CD4-positive, CD25-positive, alpha-beta regulatory T cell (primary cell): ENCODE measurements at regions not wholly inside any gene's neighbourhood (a gene's known extent, or its start where the extent isn't known, plus 50 kb on each side); places are given as distances from the start of the nearest gene placed in this dataset.
"Not testable (repeated sequence)": the region's sequence is repeated elsewhere in the genome, so short reads cannot be mapped to it uniquely, and the experiment has no call there.

Experiments
- ATAC-seq, 2 donors: fragments of 150-1000 bp; cut with Tn5 transposase; one replicate each; pipeline ENCODE4 v1.10.0; 2021; ENCODE audit warnings: low read depth in 2 of 2, moderate number of reproducible peaks in 2 of 2, moderate library complexity in 1 of 2
- DNase-seq, 3 donors: peaks; one replicate each; pipeline versions ENCODE4 v3.0.0 to v3.0.0-alpha.2; 2012 to 2022; ENCODE audit warnings: mixed read lengths in 1 of 3
- H3K27ac ChIP-seq: one replicate; pipeline ENCODE4 v1.7.0; 2013; ENCODE audit warnings: mild to moderate bottlenecking, low read length; ENCODE audit not compliant: insufficient read depth, poor library complexity, severe bottlenecking
- H3K27me3 ChIP-seq: one replicate; pipeline ENCODE4 v1.7.0; 2013; ENCODE audit warnings: low read length; ENCODE audit not compliant: control insufficient read depth, insufficient read depth
- H3K36me3 ChIP-seq: one replicate; pipeline ENCODE4 v1.7.0; 2013; ENCODE audit warnings: mild to moderate bottlenecking, low read length, moderate library complexity; ENCODE audit not compliant: control insufficient read depth, insufficient read depth
- H3K4me1 ChIP-seq: 2 replicates; pipeline ENCODE4 v1.7.0; 2013; ENCODE audit warnings: mild to moderate bottlenecking, low read length; ENCODE audit not compliant: insufficient read depth, control insufficient read depth, poor library complexity, severe bottlenecking
- H3K4me3 ChIP-seq: one replicate; pipeline ENCODE4 v1.7.0; 2013; ENCODE audit warnings: low read depth, mild to moderate bottlenecking, low read length, moderate library complexity
- H3K9me3 ChIP-seq, 2 experiments: 1 replicate in 1 of 2; 2 replicates in 1 of 2; pipeline ENCODE4 v1.7.0; 2013; ENCODE audit warnings: low read length in 2 of 2, mild to moderate bottlenecking in 1 of 2, moderate library complexity in 1 of 2; ENCODE audit not compliant: control insufficient read depth in 2 of 2
- H3K27ac Mint-ChIP-seq, 3 donors: one replicate each; pipeline ENCODE4 v1.8.0; 2020 to 2022; ENCODE audit warnings: mild to moderate bottlenecking in 3 of 3, mixed read lengths in 3 of 3, moderate library complexity in 2 of 3
- H3K27me3 Mint-ChIP-seq: one replicate; pipeline ENCODE4 v1.8.0; 2022; ENCODE audit warnings: mild to moderate bottlenecking, mixed read lengths
- H3K36me3 Mint-ChIP-seq: one replicate; pipeline ENCODE4 v1.8.0; 2020; ENCODE audit warnings: mixed read lengths
- H3K4me1 Mint-ChIP-seq, 4 donors: one replicate each; pipeline ENCODE4 v1.8.0; 2020 to 2022; ENCODE audit warnings: mixed read lengths in 4 of 4, mild to moderate bottlenecking in 1 of 4
- H3K4me3 Mint-ChIP-seq, 4 donors: one replicate each; pipeline ENCODE4 v1.8.0; 2020 to 2022; ENCODE audit warnings: mild to moderate bottlenecking in 4 of 4, mixed read lengths in 4 of 4, moderate library complexity in 3 of 4
- H3K9me3 Mint-ChIP-seq, 7 donors: one replicate each; pipeline ENCODE4 v1.8.0; 2020 to 2022; ENCODE audit warnings: mixed read lengths in 7 of 7, mild to moderate bottlenecking in 3 of 7, moderate library complexity in 2 of 7

- not testable (repeated sequence) for H3K4me3 Mint-ChIP-seq, H3K36me3 Mint-ChIP-seq, H3K27ac ChIP-seq, H3K9me3 Mint-ChIP-seq, DNase-seq, H3K27me3 Mint-ChIP-seq, ATAC-seq, H3K4me3 ChIP-seq, H3K4me1 ChIP-seq, H3K27me3 ChIP-seq, H3K27ac Mint-ChIP-seq, H3K4me1 Mint-ChIP-seq, H3K36me3 ChIP-seq, H3K9me3 ChIP-seq
Measured at GRCh38 chr2:199533873-199534272, 76.1 kb upstream of the SATB2 start.

GRCh38 chr2:199527071-199527470 is 69.3 kb upstream of the SATB2 start:
- Mint-ChIP-seq H3K27ac (no peak overlapping the region), H3K36me3 (no peaks in the 10 kb centered on the region), H3K4me3 (no peak overlapping the region), H3K9me3 (peaks cover 0 to 6% (median 2%) of the 10 kb centered on the region in 7 donors), H3K27me3 (no peaks in the 10 kb centered on the region), H3K4me1 (no peaks in the 10 kb centered on the region)
- Histone ChIP-seq H3K4me3 (no peak overlapping the region), H3K27ac (no peak overlapping the region), H3K27me3 (no peaks in the 10 kb centered on the region), H3K36me3 (no peaks in the 10 kb centered on the region), H3K4me1 (no peaks in the 10 kb centered on the region), H3K9me3 (no peaks in the 10 kb centered on the region)
- ATAC-seq (no peak), DNase-seq (no peak)

DNA sequence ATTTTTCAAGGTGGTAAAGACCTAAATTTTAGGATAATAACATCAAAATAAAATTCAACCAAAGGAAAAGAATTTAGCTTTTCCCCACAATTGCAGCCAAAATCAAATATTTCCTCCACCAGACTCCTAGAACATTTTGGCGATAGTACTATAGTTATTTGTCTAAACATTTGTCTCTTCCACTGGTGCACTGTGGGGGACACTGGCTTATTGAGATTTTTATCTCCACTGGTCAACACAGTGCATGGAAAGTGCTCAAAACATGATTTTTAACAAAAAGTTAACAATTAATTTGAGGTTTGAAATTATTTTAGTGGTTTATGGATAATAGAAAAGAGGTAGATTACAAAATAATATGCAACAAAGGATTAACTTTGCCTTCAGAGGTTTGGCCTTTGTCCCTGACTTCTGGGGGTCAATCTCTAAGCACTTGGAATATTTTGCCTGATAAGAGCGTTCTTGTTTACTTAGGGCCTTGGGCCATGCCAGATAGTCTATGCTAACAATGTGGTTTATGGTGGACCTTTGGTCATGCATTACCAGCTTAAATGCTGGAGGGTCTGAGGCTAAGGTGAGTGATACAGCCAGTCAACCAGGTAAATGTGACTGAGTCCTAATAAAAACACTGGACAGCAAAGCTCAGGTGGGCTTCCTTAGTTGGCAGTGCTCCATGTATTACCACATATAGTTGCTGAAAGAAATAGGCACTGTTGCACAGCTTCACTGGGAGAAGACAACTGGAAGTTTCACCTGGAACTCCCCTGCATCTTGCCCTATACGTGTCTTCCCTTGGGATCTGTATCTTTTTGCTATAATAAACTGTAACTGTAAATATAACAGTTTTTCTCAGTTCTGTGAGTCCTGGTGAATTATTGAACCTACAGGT is 67.2 kb upstream of the SATB2 start:
- no peak overlapping the region for H3K4me3 ChIP-seq
- DNase-seq (no peak), ATAC-seq (no peak)
- Mint-ChIP-seq H3K27ac (no peak overlapping the region), H3K4me1 (no peaks in the 10 kb centered on the region), H3K4me3 (no peak overlapping the region), H3K9me3 (peaks cover 0 to 3% (median 0%) of the 10 kb centered on the region in 7 donors), H3K27me3 (no peaks in the 10 kb centered on the region), H3K36me3 (no peaks in the 10 kb centered on the region)
- H3K4me1 ChIP-seq: no peaks in the 10 kb centered on the region
- no peaks in the 10 kb centered on the region for H3K9me3 ChIP-seq
- no peaks in the 10 kb centered on the region for H3K27me3 ChIP-seq
- no peak overlapping the region for H3K27ac ChIP-seq
- no peaks in the 10 kb centered on the region for H3K36me3 ChIP-seq

GRCh38 chr2:199509403-199509802 is 51.7 kb upstream of the SATB2 start:
- H3K4me1 Mint-ChIP-seq: no peaks in the 10 kb centered on the region
- peaks cover 0 to 3% (median 0%) of the 10 kb centered on the region in 7 donors for H3K9me3 Mint-ChIP-seq
- no peak overlapping the region for H3K27ac Mint-ChIP-seq
- Histone ChIP-seq H3K4me1 (no peaks in the 10 kb centered on the region), H3K9me3 (no peaks in the 10 kb centered on the region), H3K27me3 (peaks cover 4% of the 10 kb centered on the region), H3K36me3 (no peaks in the 10 kb centered on the region), H3K27ac (no peak overlapping the region), H3K4me3 (no peak overlapping the region)
- H3K4me3 Mint-ChIP-seq: no peak overlapping the region
- DNase-seq (no peak), ATAC-seq (no peak)
- peaks cover 5% of the 10 kb centered on the region for H3K27me3 Mint-ChIP-seq
- H3K36me3 Mint-ChIP-seq: no peaks in the 10 kb centered on the region
